ENCODE measurements at regions not wholly inside any gene's neighbourhood (a gene's known extent, or its start where the extent isn't known, plus 50 kb on each side); places are given as distances from the start of the nearest gene placed in this dataset.

- no peak for TF ChIP-seq CTCF (IDR thresholded peaks at IDR 0.05; ENCODE audit: borderline replicate concordance, insufficient read depth, low read depth, low read length)
- H3K4me3 ChIP-seq (ENCODE audit: low read depth, low read length): no peak overlapping the region
These were observed 110.2 kb downstream of the TMEM26 start for GRCh38 chr10:61342858-61343572.

- H3K4me3 ChIP-seq (ENCODE audit: low read depth, low read length): no peak overlapping the region
- TF ChIP-seq CTCF (IDR thresholded peaks at IDR 0.05; ENCODE audit: borderline replicate concordance, insufficient read depth, low read depth, low read length): no peak
These were observed 112.2 kb downstream of the TMEM26 start for GRCh38 chr10:61341008-61341407.

- no peak overlapping the region for H3K4me3 ChIP-seq (ENCODE audit: low read depth, low read length)
- no peak for TF ChIP-seq CTCF (IDR thresholded peaks at IDR 0.05; ENCODE audit: borderline replicate concordance, insufficient read depth, low read depth, low read length)
These were observed 115.0 kb downstream of the TMEM26 start for GRCh38 chr10:61338146-61338545.

DNA sequence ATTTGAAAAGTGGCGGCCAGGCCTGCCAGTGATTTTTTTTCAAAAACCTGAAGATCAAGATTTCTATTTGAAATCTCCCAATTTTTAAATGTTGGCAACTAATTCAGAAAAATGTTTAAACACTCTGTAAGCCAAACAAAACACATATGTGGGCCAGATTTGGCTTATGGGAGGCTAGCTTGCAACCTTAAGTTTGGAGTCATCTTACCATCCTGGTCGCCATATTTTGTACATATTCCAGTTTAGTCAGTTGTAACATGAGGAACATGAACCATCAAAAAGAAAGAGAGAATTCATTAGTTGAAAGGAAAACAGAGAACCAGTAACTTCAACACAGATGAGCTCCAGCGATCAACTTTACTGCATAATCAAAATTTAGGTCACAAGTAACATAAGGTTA is 115.4 kb downstream of the TMEM26 start:
- H3K4me3 ChIP-seq (ENCODE audit: low read depth, low read length): no peak overlapping the region
- TF ChIP-seq CTCF (IDR thresholded peaks at IDR 0.05; ENCODE audit: borderline replicate concordance, insufficient read depth, low read depth, low read length): no peak

- H3K4me3 ChIP-seq (ENCODE audit: low read depth, low read length): no peak overlapping the region
- TF ChIP-seq CTCF (IDR thresholded peaks at IDR 0.05; ENCODE audit: borderline replicate concordance, insufficient read depth, low read depth, low read length): no peak
These were observed 116.3 kb downstream of the TMEM26 start for GRCh38 chr10:61336831-61337230.

DNA sequence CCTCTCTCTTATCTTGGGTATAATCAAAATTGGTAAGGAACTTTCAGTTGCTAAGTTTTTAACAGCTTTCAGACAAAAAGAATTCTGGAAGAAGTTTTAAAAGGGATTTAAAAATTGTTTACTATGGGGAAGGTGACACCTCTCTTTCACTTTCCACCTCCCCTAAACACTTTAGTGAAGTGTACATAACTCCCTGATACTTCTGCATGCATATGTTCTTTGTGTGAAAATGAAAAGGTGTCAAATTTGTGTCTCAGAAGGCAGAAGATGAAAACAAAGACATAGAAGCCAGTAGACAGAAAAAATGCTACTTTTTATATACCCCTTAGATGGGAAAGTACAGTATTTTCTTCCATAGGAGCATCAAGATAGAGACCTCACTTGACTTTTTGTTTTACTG is 117.8 kb downstream of the TMEM26 start:
- TF ChIP-seq CTCF (IDR thresholded peaks at IDR 0.05; ENCODE audit: borderline replicate concordance, insufficient read depth, low read depth, low read length): no peak
- no peak overlapping the region for H3K4me3 ChIP-seq (ENCODE audit: low read depth, low read length)

DNA sequence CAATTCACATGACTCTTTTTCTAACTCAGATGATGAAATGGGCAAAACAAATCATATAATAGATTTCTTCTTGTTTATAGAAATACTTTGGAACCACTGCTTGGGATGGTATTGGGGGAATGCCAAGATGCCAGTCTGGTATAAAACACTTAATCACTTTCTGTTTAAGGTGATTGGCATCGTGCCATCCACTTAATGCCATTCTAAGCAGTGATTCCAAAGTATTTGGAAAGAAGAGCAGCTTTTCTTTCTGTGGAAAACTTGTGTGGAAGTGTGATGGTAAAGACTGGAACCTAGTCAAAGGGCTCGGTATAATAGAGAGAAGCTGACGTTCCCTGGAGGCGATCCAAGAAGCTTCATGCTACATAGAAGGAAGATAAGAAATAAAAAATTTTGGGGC is 120.6 kb downstream of the TMEM26 start:
- H3K4me3 ChIP-seq (ENCODE audit: low read depth, low read length): no peak overlapping the region
- no peak for TF ChIP-seq CTCF (IDR thresholded peaks at IDR 0.05; ENCODE audit: borderline replicate concordance, insufficient read depth, low read depth, low read length)

Data from GM12875 (cell line).